HG03039 (cell line): ENCODE measurements at regions not wholly inside any gene's neighbourhood (a gene's known extent, or its start where the extent isn't known, plus 50 kb on each side); places are given as distances from the start of the nearest gene placed in this dataset.

ENCODE experiments used
- ATAC-seq: cut with Tn5 transposase; IDR thresholded peaks from one replicate; pipeline ENCODE4 v1.9.1; 2021; ENCODE audit warnings: mild to moderate bottlenecking, moderate library complexity; ENCODE audit not compliant: unreplicated experiment

DNA sequence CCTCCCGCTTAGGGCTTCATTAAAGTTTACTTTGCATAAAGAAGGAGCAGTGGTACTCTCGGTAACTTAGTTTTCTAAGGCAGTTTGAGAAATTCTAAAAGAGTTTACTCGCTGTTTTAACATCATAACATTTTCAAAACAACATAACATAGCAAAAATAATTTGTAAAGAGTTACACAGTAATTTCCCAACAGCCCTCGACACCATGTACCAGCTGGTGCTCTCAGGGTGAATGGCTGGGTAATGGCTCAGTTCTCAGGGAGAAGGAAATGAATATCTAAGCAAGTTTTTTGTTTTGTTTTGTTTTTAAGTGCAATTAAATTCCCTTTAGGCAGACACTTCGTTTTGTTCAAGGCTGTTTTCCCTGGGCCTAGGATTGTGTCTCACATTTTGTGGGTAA is 435.3 kb downstream of the C4orf33 start:
- no peak for ATAC-seq

DNA sequence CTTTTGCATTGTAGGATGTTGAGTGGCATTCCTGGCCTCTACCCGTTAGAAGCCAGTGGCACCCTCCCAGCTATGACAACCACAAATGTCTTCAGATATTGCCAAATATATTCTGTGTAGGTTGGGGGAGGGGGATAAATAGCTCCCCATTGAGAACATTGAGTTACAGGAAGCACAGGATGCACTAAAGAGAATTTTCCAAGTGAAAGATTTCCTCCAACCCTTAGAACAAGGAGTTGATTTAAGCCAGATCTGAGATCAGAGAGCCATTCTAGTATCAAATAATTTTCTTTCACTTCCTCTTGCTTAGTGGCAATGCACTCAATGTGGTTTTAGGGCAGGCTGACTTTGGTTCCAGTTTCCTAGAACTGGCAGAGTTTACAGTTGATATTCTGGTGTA is 436.6 kb downstream of the C4orf33 start:
- ATAC-seq, result no peak

DNA sequence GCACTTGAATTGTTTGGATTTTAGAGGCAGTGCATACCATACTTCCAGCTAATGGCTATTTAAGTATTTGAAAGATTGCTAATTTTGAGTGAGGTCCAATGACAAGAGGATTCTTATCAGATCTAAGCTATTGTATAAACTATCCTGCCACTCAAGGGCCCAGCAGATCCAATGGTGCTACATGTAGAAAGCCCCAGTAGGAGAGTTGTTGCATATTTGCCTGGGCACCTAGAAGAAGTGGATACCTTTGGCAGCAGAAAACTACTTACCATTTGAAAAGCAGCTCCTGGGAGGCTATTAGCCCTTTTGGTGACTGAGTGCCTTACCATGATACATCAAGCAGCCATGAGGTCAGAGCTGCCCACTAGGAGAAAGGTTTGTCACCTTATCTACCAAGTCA is 447.3 kb downstream of the C4orf33 start:
- ATAC-seq, result no peak

DNA sequence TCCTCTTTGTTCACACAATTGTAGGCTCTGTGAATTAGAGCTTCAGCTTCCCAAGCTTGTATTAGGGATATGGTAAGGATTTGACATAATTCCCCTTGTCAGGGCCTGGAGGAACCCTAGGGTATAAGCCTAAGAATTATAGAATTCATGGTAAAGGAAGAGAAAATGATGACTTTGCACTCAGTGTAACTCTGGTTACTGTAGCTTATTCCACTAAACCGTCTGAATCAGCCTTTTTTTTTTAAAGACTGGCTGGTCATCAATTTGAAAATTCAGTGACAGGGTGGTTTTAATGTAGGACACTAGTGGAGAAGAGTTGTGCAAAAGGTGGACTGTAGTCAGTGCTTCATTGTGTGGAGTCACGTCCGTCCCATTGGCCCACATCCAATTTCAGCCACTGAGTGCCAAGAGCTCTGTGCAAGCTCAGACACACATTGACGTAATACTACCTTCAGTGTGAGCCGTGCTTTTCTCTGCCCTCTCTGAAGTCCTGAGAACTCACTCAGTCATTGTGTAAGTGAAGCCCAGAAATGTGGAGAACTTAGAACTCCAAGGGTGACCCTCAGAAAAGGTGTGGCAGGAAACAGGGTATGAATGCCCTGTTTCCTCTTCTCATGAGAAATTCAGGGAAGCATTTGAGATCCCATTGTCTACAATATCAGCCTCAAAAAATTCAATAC is 449.8 kb downstream of the C4orf33 start:
- no peak for ATAC-seq

DNA sequence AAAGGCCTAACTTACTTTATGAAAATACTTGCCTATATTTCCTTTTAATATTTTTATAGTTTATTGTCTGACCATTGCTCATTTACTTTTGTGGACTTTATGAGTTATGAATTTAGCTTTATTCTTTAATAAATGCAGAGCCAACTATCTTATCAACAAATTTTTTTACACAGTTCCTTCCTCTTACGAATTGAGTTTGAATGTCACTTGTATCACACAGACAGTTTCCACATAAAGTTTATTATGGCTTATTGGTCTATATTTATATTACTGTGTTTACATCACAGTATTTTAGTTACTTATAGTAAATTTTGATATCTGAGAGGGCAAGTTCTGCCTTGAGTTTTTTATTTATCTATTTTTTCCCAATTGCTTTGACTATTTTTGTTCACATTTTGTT is 450.6 kb downstream of the C4orf33 start:
- ATAC-seq, result no peak

DNA sequence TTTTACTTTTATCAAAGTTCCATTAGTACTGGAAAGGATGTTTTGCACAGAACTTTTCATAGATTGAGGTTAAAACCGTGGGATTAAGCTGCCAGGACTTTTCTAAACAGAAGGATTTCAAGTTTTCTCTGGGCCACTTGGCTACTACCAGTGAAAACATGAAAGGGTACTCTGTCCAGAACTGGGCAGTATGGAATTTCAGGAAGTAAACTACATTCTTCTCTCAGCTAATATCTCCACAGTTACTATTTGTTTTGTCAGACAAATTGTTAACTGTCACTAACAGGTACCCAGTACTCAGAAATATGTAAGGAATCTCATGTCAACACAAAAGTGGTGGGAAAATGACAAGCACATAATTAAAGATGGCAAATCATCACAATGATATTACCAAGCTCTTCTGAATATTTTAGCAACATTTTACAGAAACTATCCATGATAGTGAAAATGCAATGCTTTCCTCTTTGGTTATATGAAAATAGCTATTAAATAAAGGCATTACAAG is 454.4 kb downstream of the C4orf33 start:
- no peak for ATAC-seq

DNA sequence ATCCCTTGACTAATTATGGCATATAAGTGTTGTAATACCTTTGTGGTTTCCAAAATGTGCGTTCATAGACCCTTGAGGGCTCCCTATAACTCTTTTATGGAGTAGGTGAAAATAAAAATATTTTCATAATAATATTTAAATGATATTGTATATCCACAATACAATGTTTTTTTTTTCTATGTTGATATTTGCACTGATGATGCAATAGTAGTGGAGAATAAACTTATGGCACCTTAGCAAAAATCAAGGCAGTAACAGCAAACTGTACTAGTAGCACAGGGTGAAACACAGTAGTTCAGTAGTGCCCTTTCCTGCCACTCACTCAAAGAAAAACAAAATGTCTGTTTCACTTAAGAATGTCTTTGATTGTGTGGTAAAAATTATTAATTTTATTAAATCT is 465.3 kb downstream of the C4orf33 start:
- no peak for ATAC-seq

DNA sequence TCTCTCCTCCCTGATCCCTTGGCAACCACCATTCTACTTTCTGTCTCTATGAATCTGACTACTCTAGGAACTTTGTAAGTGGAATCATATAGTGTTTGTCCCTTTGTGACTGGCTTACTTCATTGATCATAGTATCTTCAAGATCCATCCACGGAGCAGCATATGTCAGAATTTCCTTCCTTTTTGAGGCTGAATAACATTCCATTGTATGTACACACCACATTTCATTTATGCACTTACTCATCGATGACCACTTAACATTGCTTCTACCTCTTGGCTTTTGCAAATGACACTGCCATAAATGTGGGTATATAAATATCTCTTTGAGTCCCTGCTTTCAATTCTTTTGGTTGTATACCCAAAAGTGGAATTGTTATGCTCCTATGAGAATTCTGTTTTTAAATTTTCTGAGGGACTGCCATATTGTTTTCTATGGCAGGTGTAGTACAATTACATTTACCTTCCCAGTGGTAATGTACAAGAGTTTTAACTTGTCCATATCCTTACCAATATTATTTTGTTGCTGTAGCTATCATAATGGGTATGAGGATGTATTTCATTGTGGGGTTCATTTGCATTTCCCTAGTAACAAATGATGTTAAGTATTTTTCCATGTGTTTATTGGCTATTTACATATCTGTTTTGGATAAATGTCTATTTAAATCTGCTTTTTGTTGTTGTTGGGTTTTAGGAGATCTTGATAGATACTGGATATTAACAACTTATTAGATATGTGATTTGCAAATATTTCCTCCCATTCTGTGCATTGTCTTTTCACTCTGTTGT is 466.1 kb downstream of the C4orf33 start:
- no peak for ATAC-seq

DNA sequence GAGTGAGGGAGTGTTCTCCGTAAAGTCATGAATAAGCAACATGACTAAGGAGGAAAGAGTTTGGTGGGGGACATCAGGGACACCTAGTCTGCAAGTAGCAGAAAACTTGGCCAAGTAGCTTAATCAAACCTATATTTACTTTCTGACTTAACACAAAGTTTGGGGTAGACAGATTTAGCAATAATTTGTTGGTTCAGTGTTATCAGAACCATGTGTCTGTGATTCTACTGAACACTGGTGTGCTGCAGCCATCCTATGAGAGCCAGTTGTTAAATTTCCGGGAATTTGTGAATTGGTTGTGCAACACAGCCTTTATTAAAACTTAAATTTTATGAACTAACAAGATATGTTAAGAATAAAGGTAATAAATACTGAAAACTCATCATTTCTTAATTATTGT is 469.3 kb downstream of the C4orf33 start:
- ATAC-seq, result no peak

DNA sequence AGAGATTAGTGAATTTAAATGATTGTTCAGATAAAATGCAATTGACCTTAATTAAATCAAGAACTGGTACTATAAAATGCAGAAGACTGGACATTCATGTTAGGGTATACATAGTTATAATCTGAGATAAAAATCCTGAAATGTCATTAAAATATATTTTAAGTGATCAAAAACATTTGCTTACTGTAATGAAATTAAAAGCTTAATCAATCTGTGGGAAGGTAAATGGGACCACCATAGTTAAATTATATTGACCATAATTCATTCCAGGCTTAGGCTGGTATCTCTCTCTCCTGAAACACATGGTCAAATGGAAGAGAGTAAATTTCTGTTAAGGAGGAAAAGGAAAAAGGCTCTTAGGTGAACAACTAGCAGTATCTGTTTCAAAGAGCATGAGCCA is 474.4 kb downstream of the C4orf33 start:
- ATAC-seq, result no peak

DNA sequence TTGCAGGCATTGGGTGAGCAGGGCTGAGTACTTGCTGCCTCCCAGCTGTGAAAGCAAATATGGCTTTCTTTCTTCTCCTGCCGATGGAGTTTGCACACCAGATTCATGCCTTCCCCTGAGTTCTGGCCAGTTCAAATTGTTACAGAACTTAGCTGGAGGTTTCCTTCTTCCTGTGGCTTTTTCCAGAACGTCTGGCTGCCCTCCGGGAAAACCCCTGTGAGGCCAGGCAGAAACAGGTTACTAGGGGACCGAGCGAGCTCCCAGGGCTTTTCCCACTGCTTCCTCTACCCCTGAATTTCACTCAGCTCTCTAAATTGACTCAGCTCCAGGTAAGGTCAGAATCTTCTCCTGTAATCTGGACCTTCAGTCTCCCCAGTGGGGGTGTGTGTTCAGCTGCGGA is 482.4 kb downstream of the C4orf33 start:
- no peak for ATAC-seq

DNA sequence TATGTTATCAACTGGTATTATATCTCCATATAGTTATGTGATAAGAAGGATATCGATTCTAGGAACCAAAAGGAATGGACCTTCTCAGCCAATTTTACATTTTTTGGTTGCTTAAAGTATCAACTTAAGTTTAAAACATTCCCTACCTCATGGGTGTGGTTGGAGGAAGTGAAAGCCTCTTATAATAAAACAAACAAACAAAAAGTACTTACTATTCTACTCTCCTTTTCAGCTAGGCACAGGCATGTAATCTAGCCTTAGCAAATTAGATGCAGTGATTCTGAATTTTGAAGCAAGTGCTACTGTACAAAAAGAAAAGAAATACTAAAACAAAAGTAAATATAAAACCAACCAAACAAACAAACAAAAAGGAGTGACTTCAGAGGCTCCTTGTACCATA is 485.4 kb downstream of the C4orf33 start:
- ATAC-seq, result no peak

DNA sequence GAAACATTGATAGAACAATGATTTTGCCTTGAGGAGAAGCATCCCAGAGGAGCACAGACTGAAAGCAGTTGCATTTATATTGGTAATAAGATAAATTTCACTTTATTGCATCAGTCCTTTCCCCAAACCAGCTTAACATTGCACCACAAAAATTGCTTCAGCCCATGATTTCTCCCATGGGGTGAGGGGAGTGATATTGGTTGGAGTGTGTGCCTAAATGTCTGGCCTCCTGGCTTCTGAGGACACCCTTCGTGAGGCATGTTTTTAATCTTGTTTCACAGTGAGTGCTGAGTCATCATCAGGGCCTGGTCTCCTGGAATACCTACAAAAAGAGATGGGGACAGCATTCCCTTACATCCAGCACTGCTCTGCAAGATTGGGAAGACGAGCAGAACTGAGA is 487.9 kb downstream of the C4orf33 start:
- no peak for ATAC-seq

DNA sequence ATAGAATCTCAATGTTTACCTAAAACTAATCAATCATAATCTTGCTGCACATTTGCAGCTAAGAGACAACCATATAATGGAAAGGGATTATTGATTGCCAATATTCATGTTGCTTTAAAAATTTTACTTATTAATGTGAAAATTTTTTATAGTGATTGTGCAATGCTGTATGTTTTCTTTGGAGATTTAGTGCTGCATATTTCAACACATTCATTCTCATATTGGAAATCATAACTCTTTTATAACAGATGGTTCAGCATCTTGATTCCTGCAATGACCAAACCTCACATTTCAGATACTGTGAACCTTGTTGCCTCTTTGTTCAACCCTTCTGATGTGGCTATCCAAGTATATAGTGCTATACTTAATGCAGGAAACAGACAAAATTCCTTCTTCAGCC is 502.6 kb downstream of the C4orf33 start:
- ATAC-seq, result no peak

DNA sequence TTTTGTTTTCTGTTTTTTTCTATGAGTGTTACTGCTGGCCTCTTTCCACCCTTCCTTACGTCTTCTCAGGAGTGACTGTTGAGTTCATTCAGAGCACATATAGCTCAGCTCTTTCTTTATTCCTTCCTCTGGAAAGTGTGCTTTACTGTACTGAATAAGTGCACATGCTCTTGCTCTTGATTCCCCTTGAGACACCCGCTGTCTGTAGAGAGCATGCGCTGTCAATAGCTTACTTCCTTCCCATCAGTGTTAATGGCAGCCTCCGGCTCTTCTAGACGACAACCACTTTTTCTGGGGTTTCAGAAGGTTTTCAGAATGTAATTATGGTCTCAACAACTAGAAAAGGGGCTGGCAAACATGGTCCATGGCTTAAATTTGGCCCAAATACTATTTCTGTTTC is 504.9 kb downstream of the C4orf33 start:
- ATAC-seq, result no peak

DNA sequence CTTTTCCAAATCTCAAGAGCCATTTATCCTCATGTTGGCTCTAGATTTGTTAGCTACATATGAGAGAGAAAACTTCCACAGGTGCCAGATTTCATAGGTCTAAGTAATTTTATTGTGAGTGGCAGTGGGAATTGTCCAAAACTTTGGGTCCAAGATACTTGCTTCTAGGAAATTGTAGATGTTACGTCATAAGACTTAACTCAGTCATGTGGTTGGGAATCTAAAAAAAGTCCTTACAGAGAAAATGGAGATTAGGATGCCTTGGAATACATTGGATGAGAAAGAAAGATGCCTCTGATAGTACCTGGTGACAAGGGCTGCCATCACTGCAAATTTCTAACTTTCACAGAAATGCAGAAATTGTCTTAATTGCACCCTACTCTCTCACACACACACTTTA is 506.5 kb downstream of the C4orf33 start:
- ATAC-seq, result no peak

DNA sequence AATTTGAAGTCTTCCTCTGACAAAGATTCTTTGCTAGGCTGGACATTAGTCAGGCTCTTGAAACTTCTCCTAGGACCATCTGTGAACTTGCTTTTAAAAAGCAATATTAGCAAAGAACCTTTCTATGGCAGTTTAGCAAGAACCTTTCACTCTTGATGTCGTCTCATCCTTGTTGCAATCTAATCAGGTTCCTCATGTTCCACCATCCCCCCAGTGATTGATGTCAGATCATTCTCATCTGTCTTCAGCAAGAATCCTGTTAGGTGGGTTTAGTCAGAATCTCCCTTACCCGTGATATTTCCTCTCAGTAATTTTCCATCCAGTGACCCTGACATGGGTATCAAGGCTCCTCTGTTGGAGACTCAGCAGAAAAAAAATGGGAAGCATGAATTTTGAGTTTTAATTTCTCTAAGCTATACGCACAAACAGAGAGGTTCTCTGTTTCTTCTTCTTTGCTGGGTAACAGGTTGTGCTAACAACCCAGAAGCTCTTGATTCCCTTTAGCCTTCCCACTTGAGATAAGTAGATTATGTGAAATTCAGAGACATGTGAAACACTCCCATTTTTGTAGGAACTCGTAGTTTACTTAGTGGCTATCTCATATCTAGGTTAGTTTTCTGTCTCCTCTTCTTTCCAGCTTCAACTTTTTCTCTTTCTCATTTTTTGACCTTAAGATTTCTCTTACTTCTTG is 507.4 kb downstream of the C4orf33 start:
- ATAC-seq, result no peak

DNA sequence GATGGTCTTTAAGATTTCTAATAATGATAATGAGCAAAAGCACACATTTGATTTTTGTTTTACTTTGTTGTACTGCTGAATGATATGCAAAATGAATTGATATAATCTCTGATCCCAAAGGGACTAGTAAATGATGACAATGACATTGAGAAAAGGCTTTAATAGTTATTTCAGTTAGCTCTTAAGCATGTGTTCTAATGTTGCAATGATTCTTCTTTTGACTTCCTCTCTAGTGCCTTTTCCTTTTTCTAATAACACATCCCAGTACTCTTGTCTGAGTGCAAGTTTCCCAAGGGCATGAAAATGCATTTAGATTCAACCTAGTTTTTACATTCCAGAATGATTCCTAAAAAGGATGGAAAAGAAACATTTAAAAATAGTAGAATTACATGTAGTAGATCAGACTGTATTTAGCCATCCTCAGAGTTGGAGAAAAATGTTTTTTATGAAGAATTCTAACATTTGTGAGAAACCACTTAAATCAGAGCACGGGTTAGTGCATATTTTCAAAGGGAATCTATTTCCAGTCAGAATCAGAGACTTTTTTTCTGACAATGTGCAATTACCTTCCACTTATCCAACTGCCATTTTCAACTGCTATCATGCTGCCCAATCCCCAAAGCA is 508.8 kb downstream of the C4orf33 start:
- no peak for ATAC-seq

DNA sequence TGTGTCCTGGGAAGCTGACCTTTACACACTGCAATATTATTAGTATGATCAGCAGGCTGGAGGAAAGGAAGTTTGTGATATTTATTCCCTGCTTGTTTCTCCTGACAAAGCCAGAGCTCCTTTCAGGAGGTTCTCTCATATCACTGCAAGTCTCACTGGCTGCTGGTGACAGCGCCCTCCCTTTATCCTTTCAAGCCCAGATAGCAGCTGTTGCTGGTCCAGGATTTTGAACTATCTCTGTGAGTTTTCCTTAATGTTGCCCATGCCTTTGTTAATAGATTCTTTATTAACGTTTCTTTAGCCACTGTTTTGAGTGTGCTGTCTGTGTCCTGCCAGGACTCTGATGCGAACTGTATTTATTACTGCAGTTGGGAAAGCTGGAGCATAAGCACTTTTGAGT is 518.7 kb downstream of the C4orf33 start:
- ATAC-seq, result no peak

DNA sequence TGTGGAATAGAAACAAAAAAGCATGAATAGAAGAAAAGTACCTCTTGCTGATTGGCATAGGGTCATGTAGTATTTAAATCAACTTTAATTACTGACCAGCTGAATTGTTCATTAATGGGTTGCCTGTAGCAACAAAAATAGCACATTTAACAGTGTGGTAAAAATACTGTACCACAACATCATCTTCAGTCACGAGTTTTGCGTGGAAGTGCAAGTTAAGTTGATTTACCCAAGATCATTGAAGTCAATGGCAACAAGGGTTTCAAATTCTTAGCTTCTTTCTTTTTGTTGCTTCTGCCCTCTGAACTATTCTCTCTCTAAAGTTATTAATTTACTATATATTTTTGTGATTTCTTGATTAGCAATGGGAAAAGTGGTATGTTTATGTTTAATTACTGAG is 526.6 kb downstream of the C4orf33 start:
- ATAC-seq, result no peak

DNA sequence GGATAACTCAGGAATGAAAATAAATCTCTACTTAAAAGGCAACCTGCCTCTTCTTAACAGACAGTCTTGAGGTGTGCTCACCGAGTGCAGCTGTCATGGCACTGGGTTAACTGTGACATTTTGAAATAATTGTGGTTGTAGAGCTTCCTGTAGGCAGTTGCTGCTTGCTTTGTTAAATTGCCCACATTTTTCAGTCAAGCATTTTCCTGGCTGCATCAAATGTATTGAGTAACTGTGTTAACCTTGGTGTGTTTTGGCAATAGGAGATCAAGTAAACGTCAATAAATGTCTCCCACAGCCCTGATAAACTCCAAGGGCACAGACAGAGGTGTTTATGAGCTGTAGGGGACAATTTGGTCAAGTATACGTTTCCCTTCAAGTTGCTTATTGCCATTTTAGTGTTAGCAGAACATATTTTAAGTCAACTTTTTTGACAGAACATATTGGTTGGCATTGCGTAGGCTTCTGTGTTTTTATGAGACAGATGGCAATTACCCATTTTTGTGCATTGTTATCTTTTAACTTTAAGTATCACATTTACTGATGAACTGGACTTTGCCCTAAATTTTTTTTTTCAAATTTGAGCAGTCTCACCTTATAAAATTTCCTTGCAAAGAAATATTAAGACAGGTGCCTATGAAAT is 527.4 kb downstream of the C4orf33 start:
- ATAC-seq, result no peak
